HEK293T (cell line): ENCODE measurements at regions not wholly inside any gene's neighbourhood (a gene's known extent, or its start where the extent isn't known, plus 50 kb on each side); places are given as distances from the start of the nearest gene placed in this dataset.

Experiments used
- CTCF ChIA-PET: fragments of 350-600 bp; formaldehyde crosslinking; extraction: SDS; loops from one replicate; lab custom pipeline; 2021; ENCODE audit warnings: antibody characterized with exemption, inconsistent platforms; lab: Yijun Ruan, JAX
- POLR2A ChIA-PET: fragments of 350-600 bp; formaldehyde crosslinking; extraction: SDS; loops from one replicate; lab custom pipeline; 2020; ENCODE audit warnings: antibody characterized with exemption, inconsistent platforms; lab: Yijun Ruan, JAX
- DNase-seq: peaks from one replicate; pipeline ENCODE4 v3.0.0; 2012; ENCODE audit warnings: mixed read lengths; ENCODE audit errors: extremely low spot score
- ARNT ChIP-seq: fragments of 450-650 bp; IDR thresholded peaks from 2 replicates; pipeline ENCODE4 v1.6.1; 2017; ENCODE audit warnings: mild to moderate bottlenecking
- BHLHE40 ChIP-seq: fragments of 450-650 bp; IDR thresholded peaks from 2 replicates; pipeline ENCODE4 v1.6.1; 2016; ENCODE audit warnings: mild to moderate bottlenecking, moderate library complexity, borderline replicate concordance
- CTBP1 ChIP-seq: fragments of 450-650 bp; IDR thresholded peaks from 2 replicates; pipeline ENCODE4 v1.6.1; 2016; ENCODE audit warnings: borderline replicate concordance
- ELF4 ChIP-seq: fragments of 450-650 bp; IDR thresholded peaks from 2 replicates; pipeline ENCODE4 v1.6.1; 2017; ENCODE audit warnings: antibody characterized with exemption
- FOXA1 ChIP-seq: fragments of 450-650 bp; IDR thresholded peaks from 2 replicates; pipeline ENCODE4 v1.6.1; 2016; ENCODE audit warnings: mild to moderate bottlenecking
- FOXK2 ChIP-seq: fragments of 450-650 bp; IDR thresholded peaks from 2 replicates; pipeline ENCODE4 v1.6.1; 2016; ENCODE audit warnings: mild to moderate bottlenecking
- FOXM1 ChIP-seq: fragments of 450-650 bp; IDR thresholded peaks from 2 replicates; pipeline ENCODE4 v1.6.1; 2017; ENCODE audit warnings: mild to moderate bottlenecking, borderline replicate concordance
- HDGF ChIP-seq: fragments of 450-650 bp; IDR thresholded peaks from 2 replicates; pipeline ENCODE4 v1.6.1; 2017; ENCODE audit warnings: antibody characterized with exemption, borderline replicate concordance
- L3MBTL2 ChIP-seq: fragments of 450-650 bp; conservative IDR thresholded peaks from 2 replicates; pipeline ENCODE4 v1.6.1; 2016; ENCODE audit warnings: mild to moderate bottlenecking
- LEF1 ChIP-seq: fragments of 450-650 bp; IDR thresholded peaks from 2 replicates; pipeline ENCODE4 v1.6.1; 2017; ENCODE audit warnings: mild to moderate bottlenecking, borderline replicate concordance
- NFRKB ChIP-seq: fragments of 450-650 bp; IDR thresholded peaks from 2 replicates; pipeline ENCODE4 v1.6.1; 2016; ENCODE audit warnings: mild to moderate bottlenecking, moderate library complexity
- PKNOX1 ChIP-seq: fragments of 450-650 bp; IDR thresholded peaks from 2 replicates; pipeline ENCODE4 v1.6.1; 2016
- SP1 ChIP-seq: fragments of 450-650 bp; IDR thresholded peaks from 2 replicates; pipeline ENCODE4 v1.6.1; 2017
- SUZ12 ChIP-seq: fragments of 450-650 bp; IDR thresholded peaks from 2 replicates; pipeline ENCODE4 v1.6.1; 2016; ENCODE audit warnings: mild to moderate bottlenecking
- TARDBP ChIP-seq: fragments of 450-650 bp; IDR thresholded peaks from 2 replicates; pipeline ENCODE4 v1.6.1; 2016
- ZNF384 ChIP-seq: fragments of 450-650 bp; IDR thresholded peaks from 2 replicates; pipeline ENCODE4 v1.6.1; 2016

GRCh38 chr2:120630031-120630701 lies 105.5 kb upstream of the GLI2 start:
- ChIA-PET POLR2A (no interaction called here), CTCF (no interaction called here)
- TF ChIP-seq NFRKB (no peak), PKNOX1 (no peak), LEF1 (no peak), CTBP1 (no peak), FOXM1 (no peak), L3MBTL2 (no peak), SP1 (no peak), BHLHE40 (no peak), ZNF384 (no peak), FOXK2 (no peak), HDGF (no peak)
- DNase-seq = no peak

DNA sequence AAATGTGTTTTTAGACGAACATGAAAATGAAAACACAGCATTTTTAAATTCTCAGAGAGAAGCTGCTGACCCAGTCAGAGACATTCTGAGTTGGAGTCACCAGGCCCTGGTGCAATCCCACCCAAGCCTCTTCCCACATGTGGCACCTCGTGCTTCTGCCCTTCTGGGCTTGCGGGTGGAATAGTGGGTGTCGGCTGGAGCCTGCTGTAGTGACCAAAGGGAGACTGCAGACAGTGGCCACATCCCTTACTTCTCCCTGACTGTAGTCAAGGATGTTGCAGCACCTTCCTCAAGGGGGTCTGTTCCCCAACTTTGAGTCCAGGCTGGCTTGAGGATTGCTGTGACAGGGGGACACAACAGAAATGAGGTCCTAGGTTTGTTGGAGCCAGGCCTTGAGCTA lies 104.4 kb upstream of the GLI2 start:
- POLR2A ChIA-PET = no interaction called here

DNA sequence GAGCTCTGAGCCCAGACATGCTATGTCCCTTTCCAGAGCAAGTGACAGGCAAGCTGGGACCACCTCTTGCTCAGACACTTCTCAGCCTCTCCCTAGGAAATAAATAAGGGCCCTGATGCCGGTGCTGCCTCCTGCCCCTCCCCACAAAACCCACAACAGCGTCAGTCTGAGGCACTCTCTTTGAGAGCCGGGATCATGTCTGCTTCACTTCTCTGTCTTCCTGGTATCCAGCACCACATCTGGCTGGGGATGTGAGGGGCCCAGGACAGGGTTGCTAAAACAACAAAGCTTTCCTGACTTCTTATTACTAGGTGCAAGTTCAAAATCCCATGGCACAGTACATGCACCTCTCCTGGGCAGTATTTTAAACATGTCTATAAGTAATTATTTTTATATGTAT lies 103.9 kb upstream of the GLI2 start:
- DNase-seq = no peak
- no peak for TF ChIP-seq HDGF
- CTCF ChIA-PET = interaction anchor here (1.1 to 1.4 kb wide), 2 partner anchors 9 to 439 kb away, joined by 3 read pairs; no protein-coding TSS in a partner anchor
- POLR2A ChIA-PET = no interaction called here

More for the DNA sequence above, 104.4 kb upstream of the GLI2 start:
- no peak for DNase-seq
- CTCF ChIA-PET = interaction anchor here (1.1 to 1.4 kb wide), 2 partner anchors 9 to 440 kb away, joined by 3 read pairs; no protein-coding TSS in a partner anchor
- TF ChIP-seq HDGF (no peak), BHLHE40 (no peak), FOXA1 (no peak), L3MBTL2 (no peak), NFRKB (no peak), ARNT (no peak), CTBP1 (no peak), TARDBP (no peak), FOXK2 (no peak), LEF1 (no peak), FOXM1 (no peak), ZNF384 (no peak), SUZ12 (no peak)

- ChIA-PET CTCF (interaction anchor here (0.6 kb wide), 1 partner anchor 333 kb away, joined by 3 read pairs; no protein-coding TSS in a partner anchor), POLR2A (no interaction called here)
- no peak for DNase-seq
- TF ChIP-seq TARDBP = no peak
- TF ChIP-seq FOXK2 = no peak
Measured at GRCh38 chr2:120632796-120633646, 102.6 kb upstream of the GLI2 start.

GRCh38 chr2:120634533-120634932 lies 101.1 kb upstream of the GLI2 start:
- TF ChIP-seq FOXA1 (no peak), ZNF384 (no peak), ARNT (no peak), ELF4 (no peak), HDGF (no peak), PKNOX1 (no peak), TARDBP (no peak), CTBP1 (no peak), SUZ12 (no peak), NFRKB (no peak), SP1 (no peak), BHLHE40 (no peak), FOXK2 (no peak), L3MBTL2 (no peak), LEF1 (no peak), FOXM1 (no peak)
- POLR2A ChIA-PET = no interaction called here
- DNase-seq = no peak
- CTCF ChIA-PET = no interaction called here

DNA sequence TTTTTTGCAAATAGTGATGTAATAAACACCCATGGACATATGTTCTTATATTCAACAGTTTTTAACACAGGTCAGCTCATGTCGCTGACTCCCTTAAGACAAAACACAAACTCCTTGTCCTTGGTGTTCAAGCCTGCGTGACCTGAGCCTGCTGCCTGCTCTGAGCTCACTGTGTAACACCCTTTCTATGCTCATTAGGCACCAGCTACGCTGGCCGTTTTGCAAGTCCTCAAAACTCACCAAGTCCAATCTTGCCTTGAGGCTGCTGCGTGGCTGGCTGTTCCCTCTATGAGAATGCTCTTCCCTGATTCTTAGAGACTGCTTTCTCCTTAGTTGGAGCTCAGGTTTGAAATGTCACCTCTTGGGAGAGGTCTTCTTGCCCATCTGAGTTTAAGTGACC lies 100.5 kb upstream of the GLI2 start:
- TF ChIP-seq SP1 (no peak), LEF1 (no peak), CTBP1 (no peak), NFRKB (no peak)
- ChIA-PET POLR2A (no interaction called here), CTCF (interaction anchor here (1.1 kb wide), 2 partner anchors 46 to 435 kb away, joined by 3 read pairs; no protein-coding TSS in a partner anchor)
- DNase-seq = no peak

GRCh38 chr2:120637847-120638246 lies 97.8 kb upstream of the GLI2 start:
- ChIA-PET CTCF (no interaction called here), POLR2A (no interaction called here)
- TF ChIP-seq ARNT (no peak), L3MBTL2 (no peak), NFRKB (no peak), HDGF (no peak), BHLHE40 (no peak), SUZ12 (no peak), FOXM1 (no peak), ELF4 (no peak), ZNF384 (no peak), CTBP1 (no peak), FOXA1 (no peak)
- no peak for DNase-seq
